Lower lobe of right lung (tissue), 2 donors: ENCODE measurements at regions not wholly inside any gene's neighbourhood (a gene's known extent, or its start where the extent isn't known, plus 50 kb on each side); places are given as distances from the start of the nearest gene placed in this dataset.

Source experiments
- ATAC-seq, 2 donors: fragments of 200-7000 bp; cut with Tn5 transposase; one replicate each; pipeline ENCODE4 v1.9.1; 2020 to 2022; ENCODE audit warnings: mild to moderate bottlenecking in 2 of 2, moderate library complexity in 2 of 2
- DNase-seq: peaks from one replicate; pipeline ENCODE4 v3.0.0-alpha.2; 2020
- H3K27ac ChIP-seq: fragments of 200-600 bp; one replicate; pipeline ENCODE4 v1.8.0; 2022
- H3K27me3 ChIP-seq: fragments of 200-600 bp; one replicate; pipeline ENCODE4 v1.8.0; 2022; ENCODE audit warnings: low read depth
- H3K36me3 ChIP-seq: fragments of 200-600 bp; one replicate; pipeline ENCODE4 v1.8.0; 2022; ENCODE audit warnings: mild to moderate bottlenecking
- H3K4me1 ChIP-seq: fragments of 200-600 bp; one replicate; pipeline ENCODE4 v1.8.0; 2022
- H3K4me3 ChIP-seq: fragments of 200-600 bp; one replicate; pipeline ENCODE4 v1.8.0; 2022; ENCODE audit warnings: mild to moderate bottlenecking
- H3K9me3 ChIP-seq: fragments of 200-600 bp; one replicate; pipeline ENCODE4 v1.8.0; 2022
- CTCF ChIP-seq: fragments of 200-600 bp; IDR thresholded peaks from one replicate; pipeline ENCODE4 v1.8.0; 2022; ENCODE audit warnings: antibody characterized with exemption, mild to moderate bottlenecking
- intact Hi-C: fragments of 100-400 bp; cut with DNase I; formaldehyde crosslinking; loops from one replicate; pipeline ENCODE4 v1.11.0; 2022
- donor health status: DM: no; HTN: yes; CAD: no; lungs with severe emphysema.

- Histone ChIP-seq H3K9me3 (no peaks in the 10 kb centered on the region), H3K27me3 (no peaks in the 10 kb centered on the region), H3K4me3 (no peak overlapping the region), H3K27ac (no peak overlapping the region), H3K36me3 (no peaks in the 10 kb centered on the region), H3K4me1 (no peaks in the 10 kb centered on the region)
- TF ChIP-seq CTCF, result no peak
- intact Hi-C loops, result no loop called here
- ATAC-seq (no peak), DNase-seq (no peak)
Measured at GRCh38 chr5:120985526-120985925, 521.4 kb downstream of the PRR16 start.

GRCh38 chr5:120988491-120988890 is 524.4 kb downstream of the PRR16 start:
- no peaks in the 10 kb centered on the region for H3K36me3 ChIP-seq
- H3K4me1 ChIP-seq, result no peaks in the 10 kb centered on the region
- no peaks in the 10 kb centered on the region for H3K27me3 ChIP-seq
- intact Hi-C loops, result no loop called here
- DNase-seq (no peak), ATAC-seq (no peak)
- no peak for TF ChIP-seq CTCF
- H3K9me3 ChIP-seq, result no peaks in the 10 kb centered on the region
- H3K4me3 ChIP-seq, result no peak overlapping the region
- H3K27ac ChIP-seq, result no peak overlapping the region

GRCh38 chr5:120988941-120989340 is 524.8 kb downstream of the PRR16 start:
- H3K36me3 ChIP-seq, result no peaks in the 10 kb centered on the region
- H3K9me3 ChIP-seq, result no peaks in the 10 kb centered on the region
- intact Hi-C loops, result no loop called here
- ATAC-seq, result no peak
- no peak overlapping the region for H3K4me3 ChIP-seq
- no peaks in the 10 kb centered on the region for H3K4me1 ChIP-seq
- H3K27ac ChIP-seq, result no peak overlapping the region
- DNase-seq, result no peak
- no peak for TF ChIP-seq CTCF
- no peaks in the 10 kb centered on the region for H3K27me3 ChIP-seq

- Histone ChIP-seq H3K4me1 (no peaks in the 10 kb centered on the region), H3K27me3 (no peaks in the 10 kb centered on the region), H3K9me3 (no peaks in the 10 kb centered on the region), H3K4me3 (no peak overlapping the region), H3K27ac (no peak overlapping the region), H3K36me3 (no peaks in the 10 kb centered on the region)
- DNase-seq (no peak), ATAC-seq (no peak)
- intact Hi-C loops, result no loop called here
- no peak for TF ChIP-seq CTCF
Measured at GRCh38 chr5:120991569-120991968, 527.5 kb downstream of the PRR16 start.

GRCh38 chr5:120994112-120994511 is 530.0 kb downstream of the PRR16 start:
- no peaks in the 10 kb centered on the region for H3K36me3 ChIP-seq
- no peak for ATAC-seq
- H3K27me3 ChIP-seq, result no peaks in the 10 kb centered on the region
- intact Hi-C loops, result no loop called here
- TF ChIP-seq CTCF, result no peak
- no peak overlapping the region for H3K4me3 ChIP-seq
- no peaks in the 10 kb centered on the region for H3K9me3 ChIP-seq
- no peaks in the 10 kb centered on the region for H3K4me1 ChIP-seq
- no peak overlapping the region for H3K27ac ChIP-seq
- no peak for DNase-seq

GRCh38 chr5:120999550-120999949 is 535.5 kb downstream of the PRR16 start:
- no peaks in the 10 kb centered on the region for H3K9me3 ChIP-seq
- intact Hi-C loops, result no loop called here

More at GRCh38 chr5:120999550-120999949, 535.5 kb downstream of the PRR16 start:
- Histone ChIP-seq H3K36me3 (no peaks in the 10 kb centered on the region), H3K4me1 (no peaks in the 10 kb centered on the region), H3K27ac (no peak overlapping the region), H3K4me3 (no peak overlapping the region), H3K27me3 (no peaks in the 10 kb centered on the region)
- DNase-seq (no peak), ATAC-seq (no peak)
- TF ChIP-seq CTCF, result no peak
